GM21786 (cell line): ENCODE measurements at regions not wholly inside any gene's neighbourhood (a gene's known extent, or its start where the extent isn't known, plus 50 kb on each side); places are given as distances from the start of the nearest gene placed in this dataset.
"Not testable (repeated sequence)": the region's sequence is repeated elsewhere in the genome, so short reads cannot be mapped to it uniquely, and the experiment has no call there.

Source experiments
- ATAC-seq: cut with Tn5 transposase; IDR thresholded peaks from one replicate; pipeline ENCODE4 v1.9.1; 2021; ENCODE audit not compliant: unreplicated experiment

DNA sequence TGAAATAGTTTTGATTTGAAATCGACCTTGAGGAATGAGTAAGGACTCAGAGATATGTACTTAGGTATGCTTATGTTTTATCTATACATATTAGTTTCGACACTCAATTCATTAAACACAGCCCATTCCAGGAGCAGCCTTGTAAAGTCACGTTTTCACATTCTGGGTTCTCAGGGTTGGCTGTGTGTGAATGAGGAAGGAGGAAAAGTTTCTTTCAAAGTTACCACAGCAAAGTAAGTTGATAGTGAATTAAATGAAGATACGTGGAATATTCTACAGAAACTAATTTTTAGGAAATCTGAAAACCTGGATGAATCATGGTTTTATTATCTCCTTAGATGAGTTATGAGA is 133.5 kb downstream of the C3orf38 start:
- ATAC-seq, result no peak

DNA sequence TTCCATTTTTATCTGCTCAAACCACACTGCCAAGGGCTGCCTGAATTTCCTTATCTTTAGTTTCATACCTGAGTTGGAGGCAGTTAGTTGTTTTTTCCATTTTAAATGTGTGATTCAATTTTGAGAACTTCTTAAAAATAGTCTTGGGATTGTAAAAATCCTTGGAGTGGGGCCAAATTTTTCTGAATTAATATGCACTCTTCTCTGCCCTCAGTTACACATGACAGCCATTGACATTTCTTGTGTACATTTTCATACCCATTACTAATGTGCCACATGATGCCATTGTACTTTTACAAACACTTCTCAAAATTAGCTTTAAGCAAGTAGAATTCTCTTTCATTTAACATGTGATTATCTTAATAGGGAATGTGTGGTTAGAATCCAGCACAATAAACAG is 141.7 kb downstream of the C3orf38 start:
- no peak for ATAC-seq

- no peak for ATAC-seq
These were observed 148.4 kb downstream of the C3orf38 start for GRCh38 chr3:88298189-88298588.

DNA sequence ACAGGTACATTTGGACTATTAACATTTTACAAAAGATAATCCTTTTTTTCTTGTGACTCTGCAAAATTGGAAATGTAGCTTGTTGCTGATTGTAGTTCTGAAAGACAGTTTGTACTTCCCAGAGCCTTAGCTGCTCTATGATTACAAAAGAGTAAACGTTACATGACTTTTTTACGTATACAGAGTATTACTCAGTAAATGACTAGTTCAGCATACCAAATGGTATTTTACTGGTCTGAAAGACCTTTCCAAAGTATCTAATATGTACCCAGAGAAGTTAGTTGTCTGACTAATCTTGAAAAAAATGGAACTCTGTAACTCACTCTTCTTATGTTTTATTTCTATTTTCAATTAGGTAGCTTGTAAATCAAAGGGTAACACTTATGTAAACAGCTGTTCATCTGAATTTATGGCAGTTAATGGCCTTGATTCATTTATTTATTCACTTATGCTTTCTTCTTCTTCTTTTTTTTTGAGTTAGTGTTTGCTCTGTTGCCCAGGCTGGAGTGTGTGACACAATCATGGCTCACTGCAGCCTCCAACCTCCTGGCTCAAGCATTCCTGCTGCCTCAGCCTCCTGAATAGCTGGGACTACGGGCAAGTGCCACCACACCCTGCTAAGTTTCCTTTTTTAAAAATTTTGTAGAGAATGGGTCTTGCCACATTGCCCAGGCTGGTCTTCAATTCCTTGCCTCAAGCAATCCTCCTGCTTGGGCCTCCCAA is 151.7 kb downstream of the C3orf38 start:
- ATAC-seq, result no peak

DNA sequence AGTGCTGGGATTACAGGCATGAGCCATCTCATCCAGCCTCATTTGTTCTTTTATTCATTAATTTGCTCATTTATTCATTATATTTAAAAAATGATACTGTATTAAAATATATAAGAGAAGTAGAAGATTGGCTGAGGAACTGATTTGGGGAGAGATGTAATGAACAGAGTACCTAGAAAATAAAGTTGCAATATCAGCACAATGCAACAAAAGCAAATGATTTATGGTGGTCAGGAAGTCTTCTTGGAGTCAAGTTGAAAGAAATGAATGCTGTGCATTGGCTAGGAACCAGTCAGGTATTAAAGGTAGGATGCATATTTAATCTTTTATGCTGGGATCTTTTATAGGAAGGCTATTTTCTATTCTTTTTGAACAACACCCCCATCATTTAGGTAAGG is 152.2 kb downstream of the C3orf38 start:
- no peak for ATAC-seq

DNA sequence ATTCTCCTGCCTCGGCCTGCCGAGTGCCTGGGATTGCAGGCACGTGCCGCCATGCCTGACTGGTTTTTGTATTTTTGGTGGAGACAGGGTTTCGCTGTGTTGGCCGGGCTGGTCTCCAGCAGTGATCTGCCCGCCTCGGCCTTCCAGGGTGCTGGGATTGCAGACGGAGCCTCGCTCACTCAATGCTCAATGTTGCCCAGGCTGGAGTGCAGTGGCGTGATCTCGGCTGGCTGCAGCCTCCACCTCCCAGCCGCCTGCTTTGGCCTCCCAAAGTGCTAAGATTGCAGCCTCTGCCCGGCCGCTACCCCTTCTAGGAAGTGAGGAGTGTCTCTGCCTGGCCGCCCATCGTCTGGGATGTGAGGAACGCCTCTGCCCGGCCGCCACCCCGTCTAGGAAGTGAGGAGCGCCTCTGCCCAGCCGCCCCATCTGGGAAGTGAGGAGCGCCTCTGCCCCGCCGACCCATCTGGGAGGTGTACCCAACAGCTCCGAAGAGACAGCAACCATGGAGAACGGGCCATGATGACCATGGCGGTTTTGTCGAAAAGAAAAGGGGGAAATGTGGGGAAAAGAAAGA is 153.7 kb downstream of the C3orf38 start:
- ATAC-seq, result not testable (repeated sequence)

DNA sequence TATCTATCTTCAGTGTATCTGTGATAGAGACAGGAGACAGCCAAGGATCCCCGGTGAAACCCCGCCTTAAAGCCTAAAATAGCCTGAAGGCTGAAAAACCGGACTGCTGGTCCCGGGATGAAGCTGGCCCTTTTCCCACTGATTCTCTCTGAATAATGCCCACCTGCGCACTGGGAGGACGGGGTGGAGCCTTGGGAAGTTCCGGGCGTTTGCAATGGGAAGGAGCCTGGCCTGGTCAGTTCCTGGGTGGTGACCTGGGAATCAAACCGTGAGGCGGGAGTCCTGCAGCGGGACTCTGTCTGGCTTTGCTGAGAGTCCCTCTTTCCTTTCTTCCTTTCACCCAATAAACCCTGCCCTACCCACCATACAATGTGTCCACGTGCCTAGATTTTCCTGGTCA is 157.9 kb downstream of the C3orf38 start:
- no peak for ATAC-seq

GRCh38 chr3:88311826-88312225 is 162.1 kb downstream of the C3orf38 start:
- ATAC-seq, result peak; percentile 63

GRCh38 chr3:88312256-88312655 is 162.5 kb downstream of the C3orf38 start:
- ATAC-seq, result no peak

DNA sequence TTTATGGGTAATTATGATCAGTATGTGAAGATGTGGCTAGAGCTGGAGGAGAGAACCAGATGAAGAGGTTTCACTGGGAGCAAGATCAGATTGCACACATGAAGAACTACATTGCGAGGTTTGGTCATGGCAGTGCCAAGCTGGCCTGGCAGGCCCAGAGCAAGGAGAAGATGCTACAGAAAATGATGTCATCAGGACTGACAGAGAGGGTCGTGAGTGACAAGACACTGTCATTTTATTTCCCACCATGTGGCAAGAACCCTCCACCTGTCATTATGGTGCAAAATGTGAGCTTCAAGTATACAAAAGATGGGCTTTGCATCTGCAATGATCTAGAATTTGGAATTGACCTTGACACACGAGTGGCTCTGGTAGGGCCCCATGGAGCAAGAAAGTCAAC is 168.3 kb downstream of the C3orf38 start:
- ATAC-seq, result no peak

DNA sequence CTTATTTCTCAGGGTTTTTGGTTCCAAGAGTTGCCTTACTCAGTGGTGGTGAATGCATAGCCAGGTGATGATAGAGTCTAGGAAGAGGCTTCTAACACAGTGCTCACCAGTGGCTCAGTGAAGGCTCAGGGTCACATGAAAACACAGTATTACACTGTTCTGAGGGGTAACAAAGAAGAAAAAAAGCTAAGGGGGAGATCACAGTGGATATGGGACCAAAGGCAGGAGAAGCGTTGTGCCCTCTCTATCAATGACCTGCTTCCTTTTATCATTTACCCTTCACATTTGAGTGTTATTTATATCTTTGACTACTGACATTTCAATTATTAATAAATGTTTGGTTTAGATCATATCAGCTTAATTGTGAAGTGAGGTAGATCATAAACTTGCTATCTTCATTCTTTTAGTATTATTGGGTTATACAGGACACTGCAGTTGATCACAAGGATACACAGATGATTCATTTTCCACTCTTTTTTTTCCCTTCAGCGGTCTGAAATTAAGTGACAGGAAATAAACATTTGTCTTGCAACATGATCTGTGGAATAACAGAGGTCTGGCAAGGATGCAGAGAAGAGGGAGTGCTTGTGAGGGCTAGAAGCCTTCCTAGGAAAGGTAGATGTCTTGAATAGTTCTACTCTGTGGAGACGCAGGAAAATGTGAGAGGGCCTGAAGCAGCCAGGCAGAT is 171.7 kb downstream of the C3orf38 start:
- ATAC-seq, result no peak

GRCh38 chr3:88324788-88325187 is 175.0 kb downstream of the C3orf38 start:
- no peak for ATAC-seq

GRCh38 chr3:88334187-88334868 is 184.6 kb downstream of the C3orf38 start:
- ATAC-seq, result no peak

DNA sequence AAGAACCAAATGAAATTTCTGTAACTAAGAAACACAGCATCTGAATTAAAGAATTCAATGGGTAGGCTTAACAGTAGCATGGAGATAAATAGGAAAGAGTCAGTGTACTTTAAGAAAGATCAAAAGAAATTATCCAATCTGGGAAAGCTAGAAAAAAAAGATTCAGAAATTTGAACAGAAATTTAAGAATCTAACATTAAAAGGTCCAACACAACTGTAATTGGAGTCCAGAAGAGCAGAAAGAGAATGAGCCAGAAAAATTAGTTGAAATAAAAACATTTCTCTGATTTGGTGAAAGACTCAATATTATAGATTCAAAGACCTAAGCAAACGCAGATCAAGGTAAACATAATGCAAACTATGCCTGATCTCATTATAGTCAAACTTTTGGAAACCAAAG is 187.1 kb downstream of the C3orf38 start:
- ATAC-seq, result no peak

GRCh38 chr3:88343264-88343663 is 193.5 kb downstream of the C3orf38 start:
- ATAC-seq, result no peak

DNA sequence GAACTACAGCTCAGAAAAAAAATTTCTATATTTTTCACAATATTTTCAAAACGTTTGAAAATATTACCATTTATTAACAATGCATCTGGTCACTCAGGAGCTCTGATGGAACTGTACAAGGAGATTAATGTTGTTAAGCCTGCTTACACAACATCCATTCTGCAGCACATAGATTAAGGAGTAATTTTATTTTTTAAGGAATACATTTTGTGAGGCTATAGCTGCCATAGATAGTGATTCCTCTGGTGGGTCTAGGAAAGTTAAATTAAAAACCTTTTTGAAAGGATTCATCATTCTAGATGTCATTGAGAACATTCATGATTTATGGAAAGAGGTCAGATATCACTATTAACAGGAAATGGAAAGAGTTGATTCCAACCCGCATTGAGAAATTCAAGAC is 196.9 kb downstream of the C3orf38 start:
- ATAC-seq, result no peak

GRCh38 chr3:88362428-88362827 is 212.7 kb downstream of the C3orf38 start:
- no peak for ATAC-seq

DNA sequence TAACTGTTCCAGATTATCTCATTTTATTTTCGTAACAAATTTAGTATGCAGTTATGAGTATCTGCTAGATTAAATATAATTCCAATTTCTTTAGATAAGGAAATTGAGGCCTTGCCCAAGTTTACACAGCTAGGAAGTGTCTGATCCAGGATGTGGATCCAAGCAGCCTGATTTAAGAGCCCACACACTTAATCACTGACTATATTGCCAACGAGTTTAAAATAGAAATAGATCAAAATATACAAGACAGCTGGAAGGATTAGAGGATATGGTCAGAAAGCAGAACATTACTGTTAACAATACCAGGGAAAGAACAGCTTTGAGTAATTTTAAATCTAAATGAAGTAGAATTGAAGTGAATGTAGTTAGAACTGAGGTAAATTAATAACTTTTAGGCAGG is 215.2 kb downstream of the C3orf38 start:
- no peak for ATAC-seq

- ATAC-seq, result no peak
These were observed 219.6 kb downstream of the C3orf38 start for GRCh38 chr3:88369337-88369736.

GRCh38 chr3:88369767-88370166 is 220.0 kb downstream of the C3orf38 start:
- ATAC-seq, result no peak

DNA sequence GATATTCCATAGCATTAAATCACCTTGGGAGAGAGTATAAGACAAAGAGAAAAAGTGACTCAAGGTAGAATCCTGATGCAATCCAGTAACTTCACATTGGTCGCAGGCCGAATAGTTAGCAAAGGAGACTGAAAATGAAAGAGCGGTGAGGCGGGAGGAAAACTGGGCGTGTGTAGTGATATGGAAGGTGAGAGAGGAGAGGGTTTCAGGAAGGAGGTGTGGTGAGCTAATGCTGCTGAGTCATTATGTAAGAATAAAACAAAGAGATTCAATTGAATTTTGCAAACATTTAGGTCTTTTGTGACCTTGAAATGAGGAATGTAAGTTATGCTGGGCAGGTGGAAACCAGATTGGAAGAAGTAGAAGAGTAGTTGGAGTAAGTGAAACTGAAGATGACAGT is 235.3 kb downstream of the C3orf38 start:
- ATAC-seq, result no peak

DNA sequence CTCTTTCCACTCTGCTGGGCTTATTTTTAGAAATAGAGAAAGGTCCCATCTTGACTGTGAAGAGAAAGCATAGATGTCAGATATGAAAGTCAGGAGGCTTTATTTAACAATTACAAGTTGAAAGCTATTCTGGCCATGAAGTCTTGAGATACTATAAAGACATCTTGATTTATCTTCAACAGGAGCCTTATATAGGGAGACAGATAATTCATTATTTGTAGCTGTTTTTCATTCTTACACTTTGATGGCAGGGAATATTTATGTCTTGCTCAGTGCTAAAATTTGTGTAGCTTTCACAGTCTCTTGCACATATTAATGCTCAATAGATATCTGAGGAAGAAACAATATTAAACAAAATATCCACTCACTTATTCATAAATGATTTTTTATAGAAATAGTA is 248.8 kb downstream of the C3orf38 start:
- ATAC-seq, result no peak
